GM20431 (cell line): ENCODE measurements at regions not wholly inside any gene's neighbourhood (a gene's known extent, or its start where the extent isn't known, plus 50 kb on each side); places are given as distances from the start of the nearest gene placed in this dataset.

Source experiments
- in situ Hi-C: fragments of 300-500 bp; cut with MseI, MboI; formaldehyde crosslinking; loops from one replicate; pipeline ENCODE4 v1.15.0; 2020; ENCODE audit warnings: low sequenced_read_pairs; ENCODE audit not compliant: unreplicated experiment

DNA sequence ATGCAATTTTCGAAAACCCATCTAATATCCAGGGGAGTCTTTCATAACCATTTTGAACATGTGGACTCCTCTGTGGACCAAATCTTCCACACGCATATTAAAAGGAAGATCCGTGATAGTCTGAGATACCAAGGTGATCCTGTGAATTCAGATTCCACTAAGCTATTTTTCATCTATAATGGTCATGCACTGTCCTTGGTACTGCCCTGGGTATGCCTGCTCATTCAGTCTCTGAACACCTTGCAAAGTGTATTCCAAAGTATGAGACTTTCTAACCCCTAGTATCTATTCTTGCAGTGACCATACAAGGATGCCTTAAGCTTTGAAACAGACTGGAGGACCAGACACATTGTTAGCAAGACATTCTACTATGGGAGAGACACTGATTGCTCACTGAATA lies 217.6 kb upstream of the CCDC150 start:
- in situ Hi-C loops = no loop called here

DNA sequence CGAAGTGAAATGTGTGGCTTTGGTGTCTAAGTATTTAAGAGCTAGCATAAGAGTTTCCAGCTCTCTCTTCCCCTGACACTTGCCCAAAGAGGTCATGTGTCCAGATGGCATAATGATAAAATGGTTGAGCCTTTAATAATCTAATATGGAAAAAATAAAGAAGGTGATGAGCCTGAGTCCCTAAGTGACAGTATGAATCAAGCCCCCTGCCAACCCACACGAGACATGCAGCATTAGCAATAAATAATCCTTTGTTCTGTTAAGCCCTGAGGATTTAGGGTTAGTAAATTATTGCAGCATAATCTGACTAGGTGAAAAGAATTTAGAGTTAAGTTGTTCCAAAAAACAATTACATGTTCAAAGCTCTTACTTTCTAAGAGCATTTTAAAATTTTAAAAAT lies 217.2 kb upstream of the CCDC150 start:
- in situ Hi-C loops = no loop called here

DNA sequence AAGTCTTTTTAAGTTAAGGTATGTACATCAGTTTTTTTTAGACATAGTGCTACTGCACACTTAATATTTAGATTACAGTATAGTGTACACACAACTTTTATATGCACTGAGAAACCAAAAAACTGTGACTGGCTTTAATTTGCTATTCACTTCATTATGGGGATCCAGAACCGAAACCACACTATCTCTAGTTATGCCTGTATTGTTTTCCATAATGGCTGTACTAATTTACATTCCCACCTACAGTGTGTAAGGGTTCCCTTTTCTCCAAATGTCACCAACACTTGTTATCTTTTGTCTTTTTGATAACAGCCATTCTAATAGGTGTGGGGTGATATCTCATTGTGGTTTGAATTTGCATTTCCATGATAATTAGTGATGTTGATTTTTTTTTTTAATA lies 213.4 kb upstream of the CCDC150 start:
- in situ Hi-C loops = no loop called here

DNA sequence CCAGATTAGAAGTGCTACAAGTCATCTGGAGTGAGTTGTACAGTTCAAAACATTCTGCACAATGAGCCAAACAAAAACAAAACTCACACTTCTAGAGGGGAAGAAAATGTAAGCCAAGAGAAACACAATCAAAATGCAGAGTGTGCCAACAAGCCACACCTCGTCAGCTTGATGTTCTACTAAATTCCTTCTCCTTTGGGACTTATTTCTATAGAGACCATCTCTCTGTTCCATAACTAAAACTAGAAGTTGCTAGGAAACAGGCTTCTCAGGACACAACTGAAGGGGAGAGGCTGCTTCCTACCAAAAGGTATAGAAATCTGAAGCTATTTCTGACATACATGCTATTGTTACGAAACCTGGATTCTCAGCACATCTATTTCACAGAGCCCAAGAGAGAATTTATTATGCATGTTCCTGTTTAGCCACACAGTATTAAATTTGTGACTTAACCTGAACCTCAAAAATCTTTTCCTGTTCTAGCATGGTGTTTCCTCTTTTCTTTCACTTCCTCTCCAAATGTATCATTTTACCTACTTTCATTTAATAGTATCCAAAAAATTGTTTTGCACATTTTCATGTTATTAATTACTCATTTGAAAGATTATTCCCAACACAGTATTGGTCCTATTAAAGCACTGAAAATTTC lies 211.4 kb upstream of the CCDC150 start:
- in situ Hi-C loops = no loop called here

DNA sequence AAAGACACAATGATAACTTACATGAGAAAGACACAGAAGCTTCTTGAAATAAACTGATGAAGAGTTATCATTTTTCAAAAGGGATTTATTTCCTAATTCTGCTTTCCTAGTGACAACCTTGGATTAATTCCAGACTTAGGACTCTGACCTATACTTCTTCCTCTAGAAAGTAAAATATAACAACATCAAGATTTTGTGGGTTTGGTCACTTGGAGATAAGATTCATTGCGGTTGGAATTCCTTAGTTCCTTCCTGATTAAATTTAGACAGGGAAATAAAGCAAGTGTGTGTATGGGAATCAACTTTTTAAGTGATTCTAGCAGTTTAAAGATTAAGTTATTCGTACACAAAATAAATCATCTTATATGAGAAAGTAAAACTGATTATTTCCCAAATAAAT lies 208.4 kb upstream of the CCDC150 start:
- in situ Hi-C loops = no loop called here

DNA sequence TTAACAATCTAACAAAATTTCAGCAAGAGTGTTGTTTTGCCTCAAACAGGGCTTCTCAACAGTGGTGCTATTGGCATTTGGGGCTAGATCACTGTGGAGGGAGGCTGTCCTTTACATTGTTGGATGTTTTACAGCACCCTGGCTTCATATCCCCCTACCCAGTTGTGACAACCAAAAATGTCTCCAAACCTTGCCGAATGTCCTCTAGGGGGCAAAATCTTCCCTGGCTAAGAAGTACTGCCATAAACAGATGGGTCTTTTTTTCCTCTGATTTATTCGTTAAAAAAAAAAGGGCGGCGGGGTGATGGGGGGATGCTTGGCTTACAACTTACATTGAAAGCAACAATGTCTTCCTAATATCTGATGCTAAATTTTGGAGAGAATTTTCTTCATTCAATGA lies 207.6 kb upstream of the CCDC150 start:
- in situ Hi-C loops = no loop called here

DNA sequence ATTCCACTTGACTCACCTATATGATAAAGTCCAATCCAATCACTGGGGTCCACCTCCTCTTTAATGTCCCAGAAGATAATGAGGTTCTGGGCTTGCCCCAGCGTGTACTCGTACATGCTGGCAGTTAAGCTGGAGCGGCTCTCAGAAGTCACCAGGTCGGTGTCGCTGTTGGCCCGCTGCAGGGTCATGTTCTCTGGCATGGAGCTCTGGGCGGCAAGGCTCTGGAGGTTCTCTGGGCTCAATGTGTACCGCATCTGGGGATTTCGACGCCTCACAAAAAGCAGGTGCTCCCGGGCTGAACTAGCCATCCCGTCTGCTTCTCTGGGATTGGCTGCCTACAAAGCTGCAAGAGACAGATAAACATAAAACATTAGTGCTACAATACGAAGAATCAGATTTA lies 206.4 kb upstream of the CCDC150 start:
- in situ Hi-C loops = no loop called here

DNA sequence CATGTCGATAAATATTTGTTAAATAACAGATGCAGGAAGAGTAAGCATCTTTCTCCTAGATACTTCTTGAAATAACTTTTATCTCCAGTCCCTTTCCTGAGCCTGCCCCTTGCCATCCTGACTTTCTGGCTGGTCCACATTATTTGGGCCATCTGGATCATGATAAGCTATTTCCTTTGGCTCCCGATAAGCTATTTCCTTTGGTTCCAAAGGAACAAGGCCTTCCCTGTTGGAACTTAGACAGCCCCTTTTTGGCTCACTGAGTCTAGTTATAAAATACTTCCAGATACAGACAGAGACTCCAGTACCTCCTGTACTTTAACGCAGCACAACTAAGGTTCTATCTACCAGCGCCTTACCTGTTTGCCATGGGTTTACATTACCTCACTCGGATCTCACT lies 205.3 kb upstream of the CCDC150 start:
- in situ Hi-C loops = no loop called here

DNA sequence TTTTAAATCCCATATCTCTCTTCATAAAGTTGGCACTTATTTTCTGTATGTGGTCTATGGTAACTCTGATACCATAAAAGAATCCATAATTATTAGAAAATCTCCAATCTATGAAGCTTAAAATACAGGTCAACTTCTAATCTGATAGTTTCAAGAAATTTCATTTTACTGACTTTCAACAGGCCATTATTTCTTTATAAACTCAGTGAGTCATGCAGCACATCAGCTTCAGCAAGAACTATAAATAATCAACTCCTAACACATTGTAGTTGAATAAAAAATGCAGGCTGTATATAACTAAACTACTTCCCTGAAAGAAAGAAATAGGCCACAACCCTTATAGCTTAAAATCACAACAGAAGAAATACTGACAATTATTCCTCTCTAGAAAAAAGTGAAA lies 204.3 kb upstream of the CCDC150 start:
- in situ Hi-C loops = no loop called here

DNA sequence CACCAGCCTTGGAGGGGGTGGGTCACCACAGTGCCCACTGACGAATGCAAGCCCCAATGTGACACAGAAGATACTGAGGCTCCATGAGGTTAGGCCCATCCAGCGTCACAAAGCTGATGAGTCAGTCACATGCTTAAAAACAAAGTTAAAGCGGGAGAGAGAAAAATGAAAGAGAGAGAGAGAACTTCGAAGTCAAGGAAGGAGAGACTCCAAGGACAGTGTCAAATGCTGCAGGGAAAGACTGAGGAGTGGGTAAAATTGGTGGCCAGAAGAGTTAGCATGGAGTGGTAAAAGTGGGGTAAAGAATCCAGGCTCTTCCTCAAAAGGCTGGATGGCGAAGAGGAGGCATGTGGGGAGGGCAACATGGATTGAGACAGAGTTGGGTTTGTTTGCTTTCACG lies 201.9 kb upstream of the CCDC150 start:
- in situ Hi-C loops = no loop called here

DNA sequence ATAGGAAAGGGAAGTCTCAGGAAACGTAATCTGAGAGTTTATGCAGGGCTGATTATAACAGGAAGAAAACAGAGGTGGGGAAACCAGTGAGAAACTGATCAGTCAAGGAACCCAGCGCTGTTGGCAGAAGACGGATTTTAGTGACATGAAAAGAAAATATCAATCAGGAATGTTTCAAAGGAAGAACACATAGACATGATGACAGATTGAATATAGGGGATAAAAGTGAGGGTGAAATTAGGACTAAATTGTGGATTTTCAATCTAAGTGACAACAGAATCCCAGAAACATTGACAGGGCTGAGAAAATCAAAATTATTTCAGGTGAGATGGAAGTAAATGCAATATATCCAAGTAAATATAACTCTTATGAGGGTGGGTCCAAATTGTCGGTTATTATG lies 199.8 kb upstream of the CCDC150 start:
- in situ Hi-C loops = no loop called here

DNA sequence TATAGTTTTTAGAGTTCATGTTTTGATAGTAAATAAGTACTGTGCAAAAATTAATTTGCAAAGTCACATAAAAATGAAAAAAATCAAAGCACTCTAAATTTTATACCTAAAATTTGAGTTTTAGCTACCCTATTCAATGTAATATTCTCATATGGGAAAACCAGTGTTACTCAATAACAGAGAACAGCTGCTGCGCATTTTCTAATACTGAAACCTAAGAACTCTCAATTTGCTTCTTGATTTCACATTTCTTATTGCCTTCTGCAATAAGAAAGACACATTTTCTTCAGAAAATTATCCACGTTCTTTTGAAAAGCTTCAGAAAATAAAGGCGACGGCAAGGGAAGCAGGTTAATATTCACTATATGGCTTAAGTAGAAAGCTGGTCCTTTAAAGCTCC lies 199.1 kb upstream of the CCDC150 start:
- in situ Hi-C loops = no loop called here

DNA sequence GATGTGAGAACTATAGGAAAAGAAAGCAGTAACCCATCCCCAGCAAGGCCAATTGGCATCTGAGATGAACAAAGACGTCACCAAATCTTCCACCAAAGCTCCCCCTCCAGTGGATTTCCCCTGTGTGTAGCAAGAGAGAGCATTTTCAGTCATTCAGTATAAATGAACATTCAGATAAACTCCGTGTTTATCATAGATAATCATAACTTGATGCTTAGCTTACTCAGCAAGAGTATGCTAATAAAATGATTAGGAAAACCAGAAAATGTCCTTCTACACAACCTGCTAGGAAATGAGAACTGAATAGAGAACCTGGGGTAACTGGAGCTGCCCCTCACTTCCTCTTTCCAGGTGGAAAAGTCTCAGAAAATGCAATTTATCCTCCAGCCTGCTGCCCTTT lies 198.0 kb upstream of the CCDC150 start:
- in situ Hi-C loops = no loop called here

DNA sequence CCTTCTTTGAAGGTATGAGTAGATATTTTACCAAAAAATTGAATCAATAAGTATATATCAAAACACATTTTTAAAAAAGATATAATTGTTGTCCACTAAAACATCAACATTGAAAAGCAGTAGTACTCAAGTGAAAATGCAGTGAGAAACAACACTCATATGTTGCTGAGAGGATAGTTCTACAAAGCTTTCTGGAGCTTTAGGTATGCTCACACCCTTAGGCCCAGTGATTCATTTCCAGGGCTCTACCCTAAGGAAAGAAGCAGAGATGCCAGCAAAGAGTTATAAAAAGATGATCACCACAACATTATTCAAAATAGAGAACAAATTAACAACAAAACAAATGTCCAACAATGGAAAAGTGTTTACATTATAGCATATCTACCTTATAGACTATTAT lies 197.3 kb upstream of the CCDC150 start:
- in situ Hi-C loops = no loop called here

DNA sequence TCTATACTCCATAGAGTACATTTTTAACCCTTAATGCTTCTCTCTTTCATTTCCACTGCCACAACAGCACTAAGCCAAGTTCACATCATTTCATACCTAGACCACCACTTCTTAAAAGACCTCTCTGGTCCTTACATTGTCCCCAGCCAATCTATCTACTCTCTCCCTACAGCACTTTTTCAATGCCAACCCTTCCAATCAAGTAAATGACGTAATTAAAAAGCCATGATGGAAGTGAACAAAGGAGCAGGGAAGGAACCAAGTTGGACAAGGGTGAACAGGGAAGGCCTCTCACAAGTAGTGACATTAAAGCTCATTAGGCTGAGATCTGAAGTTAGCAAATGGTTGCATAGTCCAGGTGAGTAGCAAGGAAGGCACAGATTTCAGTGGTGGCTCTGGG lies 195.1 kb upstream of the CCDC150 start:
- in situ Hi-C loops = no loop called here

DNA sequence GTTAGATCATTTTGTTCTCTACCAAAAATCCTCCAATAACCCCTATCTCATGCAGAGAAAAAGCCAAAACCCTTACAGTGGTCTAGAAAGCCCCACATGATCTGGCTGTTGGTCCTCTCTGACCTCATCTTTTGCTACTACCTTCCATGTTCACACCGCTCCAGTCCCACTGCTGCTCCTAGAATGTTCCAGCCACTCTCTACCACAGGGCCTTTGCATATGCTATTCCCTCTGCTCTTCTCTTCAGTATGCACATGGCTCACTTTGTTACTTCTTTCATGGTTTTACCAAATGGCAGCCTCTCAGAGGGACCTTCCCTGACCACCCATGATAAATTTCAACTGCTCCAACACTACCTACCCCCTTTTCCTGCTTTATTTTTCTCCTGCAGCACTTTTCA lies 193.5 kb upstream of the CCDC150 start:
- in situ Hi-C loops = no loop called here

DNA sequence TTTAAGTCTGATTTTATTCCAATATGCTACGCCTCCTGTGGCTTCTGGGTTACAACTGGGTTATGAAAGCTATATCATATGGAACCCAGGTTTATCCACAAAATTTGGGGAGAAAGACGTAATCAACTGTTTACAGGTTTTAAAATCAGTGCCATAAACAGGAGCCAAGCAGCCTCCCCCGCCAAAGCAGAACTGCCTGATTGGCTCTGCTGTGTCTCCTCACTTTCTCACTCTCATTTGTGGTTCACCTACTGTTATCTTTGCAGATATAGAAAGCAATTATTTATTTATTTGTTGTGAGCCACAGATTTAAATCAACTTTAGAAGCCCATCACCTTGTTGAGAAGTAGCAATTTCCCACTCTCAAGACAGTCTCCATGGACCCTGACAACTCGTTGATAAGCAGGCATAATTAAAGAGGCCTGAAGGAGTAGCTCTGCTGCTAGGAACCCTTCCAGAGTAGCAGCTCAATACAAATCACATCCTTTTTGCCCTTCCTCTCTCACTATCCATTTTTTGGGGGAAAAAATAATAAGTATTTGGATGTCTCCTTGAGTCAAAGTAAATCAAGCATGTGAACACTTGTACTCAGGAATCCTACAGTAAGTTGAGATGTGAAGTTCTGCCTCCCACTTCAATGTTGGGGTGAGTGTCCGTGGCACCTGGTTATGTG lies 191.0 kb upstream of the CCDC150 start:
- in situ Hi-C loops = no loop called here

DNA sequence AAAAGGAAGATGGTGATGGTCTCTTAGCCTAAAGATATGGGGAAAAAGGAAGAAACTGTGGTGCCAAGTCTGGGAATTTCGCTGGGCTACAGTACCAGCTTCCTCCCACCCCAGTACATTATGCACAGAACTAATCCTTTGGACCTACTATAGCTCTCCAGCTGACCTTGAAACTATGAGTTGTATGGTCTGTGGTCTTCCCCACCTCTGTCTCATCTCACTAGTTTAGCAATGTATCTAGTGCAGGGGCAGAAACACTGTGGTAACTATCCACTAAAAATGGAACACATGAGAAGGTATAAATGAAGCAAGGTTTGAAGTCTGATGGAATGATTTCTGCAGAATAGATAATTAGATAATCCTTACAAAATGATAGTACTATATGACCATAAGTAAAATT lies 190.4 kb upstream of the CCDC150 start:
- in situ Hi-C loops = no loop called here

DNA sequence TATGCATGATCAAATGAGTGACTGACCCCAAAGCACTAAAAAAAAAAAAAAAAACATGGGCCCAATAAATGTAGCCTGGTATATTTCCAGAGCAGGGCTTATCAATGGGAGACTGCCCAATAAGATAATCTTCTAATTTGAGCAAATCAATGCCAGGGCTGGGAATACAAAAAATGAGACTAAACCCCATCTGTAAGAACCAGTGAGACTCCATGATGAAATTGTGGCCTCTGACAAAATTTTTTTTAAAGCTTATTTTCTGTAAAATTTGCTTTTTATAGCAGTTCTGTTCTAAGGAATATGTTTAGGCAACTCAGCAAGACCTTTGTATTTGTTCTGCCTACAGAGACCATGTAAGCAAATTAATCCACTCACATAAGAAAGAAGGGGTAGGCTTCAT lies 186.8 kb upstream of the CCDC150 start:
- in situ Hi-C loops = loop anchor here (10.0 to 25.0 kb wide), 2 partner anchors 148 to 365 kb away; no protein-coding TSS in a partner anchor

DNA sequence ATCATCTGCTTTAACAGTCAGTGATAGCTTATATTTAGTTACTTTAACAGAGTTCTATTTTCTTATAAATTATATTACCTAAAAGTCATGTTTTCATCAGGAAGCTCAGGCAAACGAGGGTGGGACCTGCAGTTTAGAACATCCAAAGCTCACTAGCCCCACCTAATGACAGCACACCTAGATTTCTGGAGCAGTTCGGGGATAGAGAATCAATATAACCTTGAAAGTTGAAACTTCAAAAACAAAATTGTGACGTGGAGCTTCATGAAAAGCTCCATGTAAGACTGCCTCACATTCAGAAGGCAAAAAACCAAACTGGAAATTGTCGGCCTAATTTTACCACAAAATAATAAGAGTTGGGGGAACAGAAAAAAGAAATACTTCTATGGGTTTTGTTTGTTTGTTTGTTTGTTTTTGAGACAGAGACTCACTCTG lies 185.9 kb upstream of the CCDC150 start:
- in situ Hi-C loops = loop anchor here (10.0 to 25.0 kb wide), 2 partner anchors 149 to 366 kb away; no protein-coding TSS in a partner anchor

DNA sequence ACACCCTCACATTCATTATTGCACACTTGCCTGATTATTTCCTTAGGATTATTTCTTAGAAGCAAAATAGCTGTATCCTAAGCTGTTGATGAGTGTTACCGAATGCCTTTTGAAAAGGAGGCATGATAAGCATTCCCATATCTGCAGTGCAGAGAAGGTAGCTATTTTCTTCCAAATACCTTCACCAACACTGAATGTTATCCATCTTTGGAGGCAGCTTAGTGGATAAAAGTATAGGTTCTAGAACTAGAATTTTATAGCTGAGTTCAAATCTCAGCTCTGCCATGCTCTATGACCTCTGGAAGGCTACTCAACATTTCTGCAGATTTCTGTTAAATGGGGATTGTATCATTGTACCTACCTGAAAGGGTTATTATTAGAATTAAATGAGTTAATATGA lies 185.0 kb upstream of the CCDC150 start:
- in situ Hi-C loops = loop anchor here (10.0 to 25.0 kb wide), 2 partner anchors 150 to 367 kb away; no protein-coding TSS in a partner anchor

DNA sequence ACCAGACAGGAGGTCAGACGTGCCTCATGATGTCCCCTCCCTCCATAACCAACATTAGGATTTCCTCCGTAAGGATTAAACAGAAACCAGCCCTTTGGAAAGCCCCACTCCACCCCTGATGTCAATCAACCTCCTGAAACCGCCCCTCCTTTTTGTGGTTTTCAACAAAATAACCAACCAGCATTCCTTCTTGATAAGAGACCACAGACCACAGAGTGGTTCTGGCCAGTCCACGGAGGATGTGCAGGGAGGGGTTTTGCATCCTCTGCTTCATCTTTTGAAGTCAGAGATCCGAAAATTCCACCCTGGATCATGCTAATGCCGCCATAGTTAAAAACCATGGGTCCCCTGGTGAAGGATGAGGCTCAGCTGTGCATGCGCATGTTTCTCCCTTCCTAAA lies 180.0 kb upstream of the CCDC150 start:
- in situ Hi-C loops = loop anchor here (10.0 to 25.0 kb wide), 2 partner anchors 155 to 372 kb away; no protein-coding TSS in a partner anchor
